ENCODE measurements at regions not wholly inside any gene's neighbourhood (a gene's known extent, or its start where the extent isn't known, plus 50 kb on each side); places are given as distances from the start of the nearest gene placed in this dataset.

- DNase-seq (ENCODE audit: low spot score in 2 of 2): peak in 1 of 2 donors; percentile 25
- TF ChIP-seq CTCF (IDR thresholded peaks at IDR 0.05) (no peak), POLR2A (IDR thresholded peaks at IDR 0.05) (no peak)
- intact Hi-C loops (cut with DNase I; ENCODE audit: low total_unique reads): no loop called here
- no peak overlapping the region for H3K4me3 ChIP-seq (ENCODE audit: low read depth, poor library complexity, severe bottlenecking)
- 87% methylated on average over 2 of the region's 2 CpGs for WGBS, 2 donors
Observed at GRCh38 chr1:228992044-228992443, 256.8 kb downstream of the RHOU start.

GRCh38 chr1:228992907-228993535 is 257.7 kb downstream of the RHOU start:
- whole genome bisulfite sequencing, 2 donors: 91 to 94% methylated on average over 8 of the region's 8 CpGs
- no peak for DNase-seq (ENCODE audit: low spot score in 2 of 2)
- TF ChIP-seq CTCF (IDR thresholded peaks at IDR 0.05) (no peak), POLR2A (IDR thresholded peaks at IDR 0.05) (no peak)
- intact Hi-C loops (cut with DNase I; ENCODE audit: low total_unique reads): no loop called here
- H3K4me3 ChIP-seq (ENCODE audit: low read depth, poor library complexity, severe bottlenecking): no peak overlapping the region

DNA sequence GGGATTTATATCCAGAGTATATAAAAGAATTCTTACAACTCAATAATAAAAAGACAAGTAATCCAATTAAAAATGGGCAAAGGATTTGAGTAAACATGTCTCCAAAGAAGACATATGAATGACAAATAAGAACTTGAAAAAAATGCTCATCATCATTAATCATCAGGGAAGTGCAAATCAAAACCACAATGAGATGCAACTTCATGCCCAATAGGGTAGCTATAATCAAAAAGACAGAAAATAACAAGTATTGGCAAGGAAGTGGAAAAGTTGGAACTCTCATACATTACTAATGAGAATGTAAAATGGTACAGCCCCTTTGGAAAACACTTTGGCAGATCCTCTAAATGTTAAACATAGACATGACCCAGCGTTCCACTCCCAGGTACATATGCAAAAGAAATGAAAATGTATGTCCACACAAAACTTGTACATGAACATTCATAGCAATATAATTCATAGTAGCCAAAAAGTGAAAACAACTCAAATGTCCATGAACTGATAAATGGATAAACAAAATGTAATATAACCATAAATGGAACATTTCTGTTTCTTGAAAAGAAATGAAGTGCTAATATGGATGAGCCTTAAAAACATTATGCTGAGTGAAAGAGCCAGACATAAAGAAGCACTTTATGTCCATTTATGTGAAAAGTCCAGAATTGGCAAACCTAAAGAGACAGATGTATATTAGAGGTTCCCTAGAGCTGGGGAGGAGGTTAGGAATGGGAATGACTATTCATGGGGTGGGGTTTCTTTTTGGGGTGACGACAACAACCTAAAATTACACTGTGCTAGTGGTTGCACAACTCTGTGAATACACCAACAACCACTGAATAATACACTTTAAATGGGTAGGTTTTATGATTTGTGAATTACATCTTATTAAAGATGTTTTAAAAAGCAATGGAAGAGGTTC is 259.7 kb downstream of the RHOU start:
- TF ChIP-seq CTCF (IDR thresholded peaks at IDR 0.05) (no peak), POLR2A (IDR thresholded peaks at IDR 0.05) (no peak)
- peak in 1 of 2 donors; percentile 15 for DNase-seq (ENCODE audit: low spot score in 2 of 2)
- H3K4me3 ChIP-seq (ENCODE audit: low read depth, poor library complexity, severe bottlenecking): no peak overlapping the region
- intact Hi-C loops (cut with DNase I; ENCODE audit: low total_unique reads): no loop called here
- 41 to 47% methylated on average over 2 of the region's 2 CpGs for WGBS, 2 donors

GRCh38 chr1:228996281-228996680 is 261.0 kb downstream of the RHOU start:
- TF ChIP-seq POLR2A (IDR thresholded peaks at IDR 0.05) (no peak), CTCF (IDR thresholded peaks at IDR 0.05) (no peak)
- intact Hi-C loops (cut with DNase I; ENCODE audit: low total_unique reads): no loop called here
- no peak overlapping the region for H3K4me3 ChIP-seq (ENCODE audit: low read depth, poor library complexity, severe bottlenecking)
- WGBS, 2 donors: 73 to 89% methylated on average over 6 of the region's 6 CpGs
- DNase-seq (ENCODE audit: low spot score in 2 of 2): peak in 1 of 2 donors; percentile 72

DNA sequence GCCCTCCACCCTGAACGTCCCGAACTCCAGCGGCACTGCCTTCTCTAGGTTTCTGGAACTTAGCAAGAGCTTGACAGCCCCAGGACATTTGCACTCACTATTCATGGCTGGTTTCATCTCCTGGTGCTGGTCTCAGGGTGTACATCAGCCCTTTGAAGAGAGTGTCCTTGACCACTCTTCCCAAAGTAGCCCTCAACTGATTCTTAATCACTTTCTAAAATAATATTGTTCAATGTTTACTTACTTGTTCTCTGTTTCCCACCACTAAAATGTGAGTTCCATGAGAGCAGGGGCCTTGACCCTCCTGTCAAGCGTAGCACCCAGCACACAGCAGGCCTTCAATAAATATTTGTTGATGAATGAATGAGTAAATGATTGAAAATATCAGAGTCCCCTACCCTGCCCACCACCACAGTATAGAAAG is 262.5 kb downstream of the RHOU start:
- H3K4me3 ChIP-seq (ENCODE audit: low read depth, poor library complexity, severe bottlenecking): no peak overlapping the region
- TF ChIP-seq CTCF (IDR thresholded peaks at IDR 0.05) (no peak), POLR2A (IDR thresholded peaks at IDR 0.05) (no peak)
- 86 to 96% methylated on average over 4 of the region's 4 CpGs for WGBS, 2 donors
- intact Hi-C loops (cut with DNase I; ENCODE audit: low total_unique reads): no loop called here
- peak in 1 of 2 donors; percentile 45 for DNase-seq (ENCODE audit: low spot score in 2 of 2)
